Panc1 (cell line): ENCODE measurements at regions not wholly inside any gene's neighbourhood (a gene's known extent, or its start where the extent isn't known, plus 50 kb on each side); places are given as distances from the start of the nearest gene placed in this dataset.

ENCODE experiments used
- ATAC-seq: fragments of 200-7000 bp; cut with Tn5 transposase; 2 replicates; pipeline ENCODE4 v1.9.1; 2020; ENCODE audit warnings: mild to moderate bottlenecking, moderate library complexity
- BruUV-seq: library from RNA; stranded (reverse); fragments of 400-500 nt; replicated peaks from 2 replicates; lab custom pipeline; 2021; lab: Mats Ljungman, UMichigan
- CTCF ChIA-PET: fragments of 300-600 bp; sonication (Branson Sonifier 250); formaldehyde crosslinking; loops from one replicate; lab custom pipeline; 2022; ENCODE audit warnings: antibody characterized with exemption; lab: Charles Lee
- POLR2A ChIA-PET: fragments of 300-600 bp; sonication (Branson Sonifier 250); formaldehyde crosslinking; loops from one replicate; lab custom pipeline; 2022; ENCODE audit warnings: antibody characterized with exemption; lab: Charles Lee
- DNase-seq: peaks from one replicate; pipeline ENCODE4 v3.0.0-alpha.2; 2010; ENCODE audit warnings: low read depth, low spot score
- H3K27ac ChIP-seq: 2 replicates; pipeline ENCODE4 v1.5.1; 2011; ENCODE audit warnings: mild to moderate bottlenecking, low read length, inconsistent platforms
- H3K27me3 ChIP-seq: fragments of 200-500 bp; sonication (Bioruptor generic); 2 replicates; pipeline ENCODE4 v1.6.0; 2014; ENCODE audit warnings: low read length, inconsistent platforms; ENCODE audit not compliant: control insufficient read depth, insufficient read depth
- H3K36me3 ChIP-seq: fragments of 200-500 bp; sonication (Bioruptor generic); 2 replicates; pipeline ENCODE4 v1.5.1; 2014; ENCODE audit warnings: inconsistent platforms, mild to moderate bottlenecking, low read length, moderate library complexity; ENCODE audit not compliant: control insufficient read depth, insufficient read depth
- H3K4me1 ChIP-seq: 2 replicates; pipeline ENCODE4 v1.5.1; 2011; ENCODE audit warnings: inconsistent platforms, mild to moderate bottlenecking, low read length, moderate library complexity; ENCODE audit not compliant: control insufficient read depth, insufficient read depth
- H3K4me3 ChIP-seq, 2 experiments: 2 replicates each; pipeline ENCODE4 v1.5.1; 2011 to 2012; ENCODE audit warnings: low read depth in 2 of 2, low read length in 2 of 2, mild to moderate bottlenecking in 2 of 2, inconsistent platforms in 1 of 2, moderate library complexity in 1 of 2
- H3K9me3 ChIP-seq: fragments of 200-500 bp; sonication (Bioruptor generic); 2 replicates; pipeline ENCODE4 v1.5.1; 2014; ENCODE audit warnings: low read depth, mild to moderate bottlenecking, inconsistent platforms, low read length, moderate library complexity; ENCODE audit not compliant: control insufficient read depth, insufficient read depth
- POLR2AphosphoS5 ChIP-seq: IDR thresholded peaks from 2 replicates; pipeline ENCODE4 v1.6.1; 2012; ENCODE audit warnings: mild to moderate bottlenecking, low read depth, low read length, moderate library complexity
- SIN3A ChIP-seq: IDR thresholded peaks from 2 replicates; pipeline ENCODE4 v1.6.1; 2012; ENCODE audit warnings: low read depth, mild to moderate bottlenecking, low read length, moderate library complexity, borderline replicate concordance; ENCODE audit not compliant: insufficient read depth
- TCF7L2 ChIP-seq: IDR thresholded peaks from 2 replicates; pipeline ENCODE4 v1.6.1; 2011; ENCODE audit warnings: mild to moderate bottlenecking, low read depth, low read length, inconsistent platforms
- in situ Hi-C: cut with HindIII; loops from 2 replicates; pipeline ENCODE4 v1.10.0; 2016; ENCODE audit warnings: low sequenced_read_pairs, low pct_unique_long_range_greater_than_20kb
- intact Hi-C: fragments of 100-400 bp; cut with micrococcal nuclease; formaldehyde crosslinking; loops from one replicate; pipeline ENCODE4 v1.10.0; 2022; ENCODE audit not compliant: unreplicated experiment
- TF ChIP-seq, protein P1 (sequence below), 2 experiments: IDR thresholded peaks; 2 replicates each; pipeline ENCODE4 v1.6.1; 2011 to 2012; ENCODE audit warnings: low read depth in 2 of 2, control low read depth in 1 of 2, low read length in 1 of 2, mild to moderate bottlenecking in 1 of 2, moderate library complexity in 1 of 2; ENCODE audit not compliant: insufficient read depth in 1 of 2
- TF ChIP-seq, protein P2 (sequence below): fragments of 450-650 bp; IDR thresholded peaks from 2 replicates; pipeline ENCODE4 v1.5.1; 2017; ENCODE audit warnings: mild to moderate bottlenecking

DNA sequence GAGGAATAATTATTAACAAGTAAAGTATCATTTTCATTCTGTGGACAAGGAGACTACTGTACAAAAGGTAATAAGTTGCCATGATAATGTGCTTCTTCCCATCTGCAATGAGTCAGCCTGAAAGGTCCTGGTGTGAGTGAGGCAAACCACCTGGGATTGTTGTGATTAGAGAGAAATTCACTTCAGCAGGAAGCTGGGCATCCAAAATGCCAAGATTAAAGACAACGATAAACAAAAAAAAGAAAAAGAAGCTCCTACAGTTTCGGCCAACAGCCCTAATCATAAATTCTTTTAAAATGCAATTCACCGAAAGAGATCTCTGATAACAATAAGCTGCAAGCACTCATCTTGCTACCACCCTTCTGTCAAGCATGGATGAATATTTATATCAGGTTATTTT lies 507.8 kb downstream of the TUSC7 start:
- Histone ChIP-seq H3K27ac (no peak overlapping the region), H3K36me3 (no peaks in the 10 kb centered on the region), H3K9me3 (peaks cover 2% of the 10 kb centered on the region; the same call in 1 of the 2 replicates), H3K27me3 (no peaks in the 10 kb centered on the region), H3K4me3 (no peak overlapping the region), H3K4me1 (no peaks in the 10 kb centered on the region)
- DNase-seq = no peak
- ATAC-seq = no peak
- CTCF ChIA-PET = no interaction called here
- in situ Hi-C loops (no loop called here), intact Hi-C loops (no loop called here)
- POLR2A ChIA-PET = no interaction called here
- TF ChIP-seq SIN3A (no peak), POLR2AphosphoS5 (no peak), TCF7L2 (no peak)
- TF ChIP-seq, protein P1, sequence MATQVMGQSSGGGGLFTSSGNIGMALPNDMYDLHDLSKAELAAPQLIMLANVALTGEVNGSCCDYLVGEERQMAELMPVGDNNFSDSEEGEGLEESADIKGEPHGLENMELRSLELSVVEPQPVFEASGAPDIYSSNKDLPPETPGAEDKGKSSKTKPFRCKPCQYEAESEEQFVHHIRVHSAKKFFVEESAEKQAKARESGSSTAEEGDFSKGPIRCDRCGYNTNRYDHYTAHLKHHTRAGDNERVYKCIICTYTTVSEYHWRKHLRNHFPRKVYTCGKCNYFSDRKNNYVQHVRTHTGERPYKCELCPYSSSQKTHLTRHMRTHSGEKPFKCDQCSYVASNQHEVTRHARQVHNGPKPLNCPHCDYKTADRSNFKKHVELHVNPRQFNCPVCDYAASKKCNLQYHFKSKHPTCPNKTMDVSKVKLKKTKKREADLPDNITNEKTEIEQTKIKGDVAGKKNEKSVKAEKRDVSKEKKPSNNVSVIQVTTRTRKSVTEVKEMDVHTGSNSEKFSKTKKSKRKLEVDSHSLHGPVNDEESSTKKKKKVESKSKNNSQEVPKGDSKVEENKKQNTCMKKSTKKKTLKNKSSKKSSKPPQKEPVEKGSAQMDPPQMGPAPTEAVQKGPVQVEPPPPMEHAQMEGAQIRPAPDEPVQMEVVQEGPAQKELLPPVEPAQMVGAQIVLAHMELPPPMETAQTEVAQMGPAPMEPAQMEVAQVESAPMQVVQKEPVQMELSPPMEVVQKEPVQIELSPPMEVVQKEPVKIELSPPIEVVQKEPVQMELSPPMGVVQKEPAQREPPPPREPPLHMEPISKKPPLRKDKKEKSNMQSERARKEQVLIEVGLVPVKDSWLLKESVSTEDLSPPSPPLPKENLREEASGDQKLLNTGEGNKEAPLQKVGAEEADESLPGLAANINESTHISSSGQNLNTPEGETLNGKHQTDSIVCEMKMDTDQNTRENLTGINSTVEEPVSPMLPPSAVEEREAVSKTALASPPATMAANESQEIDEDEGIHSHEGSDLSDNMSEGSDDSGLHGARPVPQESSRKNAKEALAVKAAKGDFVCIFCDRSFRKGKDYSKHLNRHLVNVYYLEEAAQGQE (IDR thresholded peaks at IDR 0.05; ENCODE audit: insufficient read depth in 1 of 2, low read depth in 2 of 2, low read length in 1 of 2) = no peak
- TF ChIP-seq, protein P2, sequence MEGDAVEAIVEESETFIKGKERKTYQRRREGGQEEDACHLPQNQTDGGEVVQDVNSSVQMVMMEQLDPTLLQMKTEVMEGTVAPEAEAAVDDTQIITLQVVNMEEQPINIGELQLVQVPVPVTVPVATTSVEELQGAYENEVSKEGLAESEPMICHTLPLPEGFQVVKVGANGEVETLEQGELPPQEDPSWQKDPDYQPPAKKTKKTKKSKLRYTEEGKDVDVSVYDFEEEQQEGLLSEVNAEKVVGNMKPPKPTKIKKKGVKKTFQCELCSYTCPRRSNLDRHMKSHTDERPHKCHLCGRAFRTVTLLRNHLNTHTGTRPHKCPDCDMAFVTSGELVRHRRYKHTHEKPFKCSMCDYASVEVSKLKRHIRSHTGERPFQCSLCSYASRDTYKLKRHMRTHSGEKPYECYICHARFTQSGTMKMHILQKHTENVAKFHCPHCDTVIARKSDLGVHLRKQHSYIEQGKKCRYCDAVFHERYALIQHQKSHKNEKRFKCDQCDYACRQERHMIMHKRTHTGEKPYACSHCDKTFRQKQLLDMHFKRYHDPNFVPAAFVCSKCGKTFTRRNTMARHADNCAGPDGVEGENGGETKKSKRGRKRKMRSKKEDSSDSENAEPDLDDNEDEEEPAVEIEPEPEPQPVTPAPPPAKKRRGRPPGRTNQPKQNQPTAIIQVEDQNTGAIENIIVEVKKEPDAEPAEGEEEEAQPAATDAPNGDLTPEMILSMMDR = no peak
- BruUV-seq = no TSS peak

DNA sequence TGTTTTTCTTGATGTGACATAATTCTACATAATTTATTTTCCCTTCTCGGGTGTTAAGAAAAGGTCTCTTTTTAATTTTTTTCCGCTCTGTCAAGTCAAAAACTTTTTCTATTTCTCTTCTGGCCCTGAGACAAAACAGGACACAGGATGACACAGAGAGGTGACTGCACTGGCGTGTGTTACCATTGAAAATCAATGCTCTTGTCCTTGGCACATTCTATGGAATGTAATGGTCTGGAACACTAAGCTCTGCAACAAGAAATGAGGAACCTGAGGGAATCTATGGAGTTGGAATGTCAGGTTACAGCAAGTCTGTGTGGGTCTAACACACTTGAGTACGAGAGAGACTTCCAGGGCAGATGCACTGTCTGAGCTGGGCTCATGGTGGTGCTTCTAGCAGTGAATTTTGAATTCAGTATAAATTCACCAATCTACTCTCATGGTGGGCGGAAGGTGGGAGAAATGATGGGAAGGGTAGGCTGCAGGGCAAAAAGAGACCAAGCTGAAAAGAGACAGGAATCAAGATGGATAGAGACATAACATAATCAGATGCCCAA lies 508.3 kb downstream of the TUSC7 start:
- Histone ChIP-seq H3K36me3 (no peaks in the 10 kb centered on the region), H3K27ac (no peak overlapping the region), H3K9me3 (no peaks in the 10 kb centered on the region; the same call in 1 of the 2 replicates), H3K4me1 (no peaks in the 10 kb centered on the region), H3K27me3 (no peaks in the 10 kb centered on the region), H3K4me3 (no peak overlapping the region)
- ATAC-seq (no peak), DNase-seq (no peak)
- intact Hi-C loops = no loop called here
- BruUV-seq = no TSS peak
- POLR2A ChIA-PET = no interaction called here
- no peak for TF ChIP-seq SIN3A
- TF ChIP-seq, protein P1 (IDR thresholded peaks at IDR 0.05; ENCODE audit: insufficient read depth in 1 of 2, low read depth in 2 of 2, low read length in 1 of 2) = no peak
- no peak for TF ChIP-seq POLR2AphosphoS5
- no peak for TF ChIP-seq TCF7L2
- TF ChIP-seq, protein P2 = no peak
- CTCF ChIA-PET = no interaction called here
- in situ Hi-C loops = no loop called here
